Tibial artery (tissue), 4 donors: ENCODE measurements at regions not wholly inside any gene's neighbourhood (a gene's known extent, or its start where the extent isn't known, plus 50 kb on each side); places are given as distances from the start of the nearest gene placed in this dataset.

Source experiments
- DNase-seq, 2 donors: peaks; one replicate each; pipeline ENCODE4 v3.0.0-alpha.2; 2019
- H3K27ac ChIP-seq, 2 donors: fragments of 200-600 bp; sonication (generic) in 1 of 2; 1 replicate in 1 of 2; 2 replicates in 1 of 2; pipeline ENCODE4 v1.5.1; 2018 to 2019; ENCODE audit warnings: mild to moderate bottlenecking in 1 of 2
- H3K27me3 ChIP-seq, 2 donors: fragments of 200-600 bp; sonication (generic) in 1 of 2; one replicate each; pipeline versions ENCODE4 v1.5.1 to v1.6.0; 2016 to 2019
- H3K36me3 ChIP-seq, 3 donors: fragments of 200-600 bp; sonication (generic) in 2 of 3; one replicate each; pipeline ENCODE4 v1.5.1; 2016 to 2019; ENCODE audit warnings: mild to moderate bottlenecking in 2 of 3
- H3K4me1 ChIP-seq, 4 donors: fragments of 200-600 bp; sonication (generic) in 2 of 4; 1 replicate in 3 of 4; 2 replicates in 1 of 4; pipeline ENCODE4 v1.5.1; 2016 to 2019
- H3K4me3 ChIP-seq, 2 donors: fragments of 200-600 bp; sonication (generic) in 1 of 2; 1 replicate in 1 of 2; 2 replicates in 1 of 2; pipeline ENCODE4 v1.5.1; 2018 to 2019; ENCODE audit warnings: mild to moderate bottlenecking in 2 of 2
- H3K9me3 ChIP-seq, 3 donors: fragments of 200-600 bp; sonication (generic) in 1 of 3; one replicate each; pipeline ENCODE4 v1.5.1; 2016 to 2019
- intact Hi-C: fragments of 100-400 bp; cut with DNase I; formaldehyde crosslinking; loops from one replicate; pipeline ENCODE4 v1.15.0; 2023; ENCODE audit warnings: low total_unique reads
- TF ChIP-seq, protein P1 (sequence below), 2 experiments: fragments of 200-600 bp in 1 of 2; fragments of 450-650 bp in 1 of 2; IDR thresholded peaks; one replicate each; pipeline ENCODE4 v1.5.1; 2017 to 2019; ENCODE audit warnings: antibody characterized with exemption in 2 of 2, mild to moderate bottlenecking in 1 of 2, moderate library complexity in 1 of 2

DNA sequence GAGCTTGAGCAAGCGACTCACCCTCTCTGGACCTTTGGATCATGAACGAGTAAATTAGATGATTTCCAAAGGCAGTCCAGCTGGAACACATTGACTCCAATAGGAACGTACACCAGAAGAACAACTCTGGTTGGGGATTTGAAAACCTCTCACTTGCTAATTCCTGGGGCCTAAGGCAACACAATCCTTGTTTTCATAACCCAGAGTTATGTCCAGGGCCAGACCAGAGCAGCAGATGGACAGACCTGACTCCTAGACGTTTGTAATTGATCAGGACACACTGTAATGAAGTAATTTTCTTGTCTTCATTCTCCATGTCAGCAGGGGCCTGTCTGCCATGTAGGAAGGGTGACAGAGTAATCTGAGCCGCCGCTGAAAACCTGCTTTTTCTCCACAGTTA is 283.9 kb downstream of the IDS start:
- TF ChIP-seq, protein P1, sequence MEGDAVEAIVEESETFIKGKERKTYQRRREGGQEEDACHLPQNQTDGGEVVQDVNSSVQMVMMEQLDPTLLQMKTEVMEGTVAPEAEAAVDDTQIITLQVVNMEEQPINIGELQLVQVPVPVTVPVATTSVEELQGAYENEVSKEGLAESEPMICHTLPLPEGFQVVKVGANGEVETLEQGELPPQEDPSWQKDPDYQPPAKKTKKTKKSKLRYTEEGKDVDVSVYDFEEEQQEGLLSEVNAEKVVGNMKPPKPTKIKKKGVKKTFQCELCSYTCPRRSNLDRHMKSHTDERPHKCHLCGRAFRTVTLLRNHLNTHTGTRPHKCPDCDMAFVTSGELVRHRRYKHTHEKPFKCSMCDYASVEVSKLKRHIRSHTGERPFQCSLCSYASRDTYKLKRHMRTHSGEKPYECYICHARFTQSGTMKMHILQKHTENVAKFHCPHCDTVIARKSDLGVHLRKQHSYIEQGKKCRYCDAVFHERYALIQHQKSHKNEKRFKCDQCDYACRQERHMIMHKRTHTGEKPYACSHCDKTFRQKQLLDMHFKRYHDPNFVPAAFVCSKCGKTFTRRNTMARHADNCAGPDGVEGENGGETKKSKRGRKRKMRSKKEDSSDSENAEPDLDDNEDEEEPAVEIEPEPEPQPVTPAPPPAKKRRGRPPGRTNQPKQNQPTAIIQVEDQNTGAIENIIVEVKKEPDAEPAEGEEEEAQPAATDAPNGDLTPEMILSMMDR (IDR thresholded peaks at IDR 0.05): no peak
- H3K9me3 ChIP-seq: no peaks in the 10 kb centered on the region
- H3K4me3 ChIP-seq: no peak overlapping the region
- intact Hi-C loops: no loop called here
- H3K4me1 ChIP-seq: no peaks in the 10 kb centered on the region
- no peak overlapping the region for H3K27ac ChIP-seq
- no peak for DNase-seq
- H3K27me3 ChIP-seq: no peaks in the 10 kb centered on the region
- H3K36me3 ChIP-seq: no peaks in the 10 kb centered on the region

DNA sequence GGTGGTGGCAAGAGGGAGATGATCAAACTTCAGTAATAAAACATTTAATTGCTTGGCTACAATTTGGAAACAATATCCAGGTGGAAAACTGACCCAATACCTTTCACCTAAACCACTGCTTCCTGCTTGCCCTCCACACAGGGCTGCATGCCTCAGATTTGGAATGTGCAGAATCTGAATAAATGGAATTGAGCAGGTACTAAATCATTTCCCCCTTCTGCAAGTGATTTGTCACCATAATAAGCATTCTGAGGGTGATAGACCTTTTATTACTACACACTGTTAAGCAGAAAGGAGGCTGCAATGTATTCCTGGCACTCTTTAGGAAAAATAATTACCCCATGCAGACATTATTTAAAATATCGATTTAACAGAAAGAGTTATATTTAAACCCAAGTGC is 291.8 kb downstream of the IDS start:
- Histone ChIP-seq H3K27ac (no peak overlapping the region), H3K27me3 (no peaks in the 10 kb centered on the region), H3K9me3 (no peaks in the 10 kb centered on the region), H3K4me3 (no peak overlapping the region), H3K36me3 (no peaks in the 10 kb centered on the region), H3K4me1 (peaks cover 0 to 2% (median 0%) of the 10 kb centered on the region in 4 donors)
- TF ChIP-seq, protein P1 (IDR thresholded peaks at IDR 0.05): no peak
- intact Hi-C loops: no loop called here
- no peak for DNase-seq

DNA sequence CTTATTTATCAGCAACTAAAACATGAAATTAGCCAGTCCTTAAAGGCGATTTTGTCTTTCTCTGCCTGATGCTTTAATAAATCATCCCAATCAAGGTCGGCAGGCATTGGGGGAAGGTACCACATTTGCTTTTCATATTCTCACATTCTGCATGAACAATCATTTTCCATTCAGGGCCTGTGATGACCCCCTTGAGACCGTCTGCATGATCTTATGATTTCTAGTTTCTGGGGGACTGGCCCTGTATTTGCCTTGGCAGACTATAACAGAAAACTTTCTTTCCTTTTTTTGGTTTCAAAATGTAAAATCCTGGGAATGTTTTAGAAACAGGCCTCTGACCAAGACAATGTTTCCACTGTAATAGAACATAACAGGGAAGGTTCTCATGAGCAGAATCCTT is 296.8 kb downstream of the IDS start:
- DNase-seq: no peak
- intact Hi-C loops: no loop called here

DNA sequence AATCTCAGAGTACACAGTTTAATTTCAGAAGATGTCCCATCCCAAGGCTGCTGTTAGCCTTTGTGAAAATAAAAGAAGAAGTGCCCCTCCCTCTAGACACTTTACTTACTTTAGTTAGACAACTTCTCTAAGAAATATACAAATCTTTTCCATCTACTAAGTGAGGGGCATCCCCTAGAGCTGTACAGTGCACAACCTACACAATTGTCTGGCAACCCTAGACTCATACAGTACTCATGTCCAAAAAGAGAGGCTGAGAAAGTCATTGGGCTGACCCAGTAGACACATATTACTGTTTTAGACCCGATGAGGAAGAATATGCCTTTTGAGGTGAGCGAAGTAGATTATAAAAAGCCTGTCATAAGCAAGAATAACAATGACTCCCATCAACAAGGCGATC is 297.6 kb downstream of the IDS start:
- intact Hi-C loops: no loop called here
- no peak overlapping the region for H3K27ac ChIP-seq
- TF ChIP-seq, protein P1 (IDR thresholded peaks at IDR 0.05): no peak
- no peaks in the 10 kb centered on the region for H3K9me3 ChIP-seq
- no peaks in the 10 kb centered on the region for H3K4me1 ChIP-seq
- no peaks in the 10 kb centered on the region for H3K36me3 ChIP-seq
- no peak for DNase-seq
- no peak overlapping the region for H3K4me3 ChIP-seq
- no peaks in the 10 kb centered on the region for H3K27me3 ChIP-seq

More for the DNA sequence above, 296.8 kb downstream of the IDS start:
- no peaks in the 10 kb centered on the region for H3K36me3 ChIP-seq
- H3K27me3 ChIP-seq: no peaks in the 10 kb centered on the region
- no peaks in the 10 kb centered on the region for H3K9me3 ChIP-seq
- H3K27ac ChIP-seq: no peak overlapping the region
- H3K4me1 ChIP-seq: peaks cover 0 to 1% (median 0%) of the 10 kb centered on the region in 4 donors
- no peak overlapping the region for H3K4me3 ChIP-seq
- TF ChIP-seq, protein P1 (IDR thresholded peaks at IDR 0.05): no peak

DNA sequence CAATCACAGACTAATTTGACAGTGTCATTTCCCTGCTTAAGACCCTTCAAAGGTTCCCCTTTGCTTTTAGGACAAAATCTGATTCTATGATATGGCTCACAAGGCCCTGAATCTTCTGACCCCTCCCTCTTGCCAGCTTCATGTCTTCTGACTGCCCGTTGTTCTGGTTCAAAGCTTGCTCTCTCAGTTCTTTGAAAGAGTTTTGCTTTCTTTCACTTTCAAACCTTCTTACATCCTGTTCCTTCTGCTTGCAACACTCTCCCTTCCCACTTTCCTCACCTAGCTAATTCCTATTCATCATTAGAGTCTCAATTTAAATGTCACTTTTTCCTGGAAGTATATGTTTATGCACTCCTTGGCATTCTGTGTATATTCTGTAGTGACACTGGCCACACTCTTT is 299.2 kb downstream of the IDS start:
- Histone ChIP-seq H3K4me1 (no peaks in the 10 kb centered on the region), H3K36me3 (no peaks in the 10 kb centered on the region), H3K27ac (no peak overlapping the region), H3K9me3 (no peaks in the 10 kb centered on the region), H3K4me3 (no peak overlapping the region), H3K27me3 (no peaks in the 10 kb centered on the region)
- intact Hi-C loops: no loop called here
- TF ChIP-seq, protein P1 (IDR thresholded peaks at IDR 0.05): no peak
- DNase-seq: no peak

DNA sequence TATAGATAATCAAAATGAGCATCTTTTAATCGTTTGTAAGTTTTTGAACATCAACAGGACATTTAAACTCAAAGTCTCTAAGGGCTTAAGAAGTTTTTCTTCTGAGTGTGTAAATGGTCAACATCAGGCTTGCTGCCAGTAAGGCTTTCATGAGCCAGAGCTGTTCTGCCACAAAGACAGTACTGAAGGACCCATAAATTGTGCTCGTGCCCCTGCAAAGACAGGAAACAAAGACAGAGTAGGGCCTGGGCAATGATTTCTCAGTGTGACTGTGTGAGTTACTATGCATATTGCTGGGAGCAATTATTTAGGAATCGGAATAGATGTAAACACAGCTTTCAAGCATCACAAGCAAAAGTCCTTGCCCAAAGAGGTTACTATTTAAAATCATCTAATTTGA is 300.0 kb downstream of the IDS start:
- H3K27me3 ChIP-seq: no peaks in the 10 kb centered on the region
- no peak overlapping the region for H3K27ac ChIP-seq
- no peaks in the 10 kb centered on the region for H3K4me1 ChIP-seq
- no peak for DNase-seq
- H3K9me3 ChIP-seq: no peaks in the 10 kb centered on the region
- no peaks in the 10 kb centered on the region for H3K36me3 ChIP-seq
- no peak overlapping the region for H3K4me3 ChIP-seq
- TF ChIP-seq, protein P1 (IDR thresholded peaks at IDR 0.05): no peak
- intact Hi-C loops: no loop called here
